ENCODE measurements at regions not wholly inside any gene's neighbourhood (a gene's known extent, or its start where the extent isn't known, plus 50 kb on each side); places are given as distances from the start of the nearest gene placed in this dataset.

DNA sequence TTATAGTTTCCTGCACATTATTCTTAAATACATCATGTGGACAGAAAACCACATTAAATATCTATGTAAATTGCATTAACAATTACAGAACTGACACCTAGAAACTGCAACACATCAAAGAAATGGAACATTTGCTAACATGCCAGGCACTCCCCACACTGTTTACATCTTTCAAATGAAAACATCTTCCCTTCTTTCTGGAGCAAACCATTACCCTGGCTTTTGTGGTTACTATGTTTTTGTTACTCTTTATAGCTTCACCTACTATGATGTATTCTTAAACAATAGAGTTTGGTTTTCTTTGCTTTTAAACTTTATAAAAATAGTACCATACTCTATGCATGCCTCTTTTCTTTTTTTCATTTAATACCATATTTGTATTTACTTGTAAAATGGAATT, 1894.5 kb upstream of the CELF4 start:
- peaks cover 3% of the 10 kb centered on the region for H3K27me3 Mint-ChIP-seq (ENCODE audit: insufficient read depth, low read depth)
- peaks cover 3% of the 10 kb centered on the region for H3K9me3 Mint-ChIP-seq
- no peak overlapping the region for H3K4me3 ChIP-seq
- H3K36me3 Mint-ChIP-seq: no peaks in the 10 kb centered on the region
- no peaks in the 10 kb centered on the region for H3K9me3 ChIP-seq (ENCODE audit: low read depth)
- H3K4me1 ChIP-seq: no peaks in the 10 kb centered on the region
- H3K4me1 Mint-ChIP-seq: no peaks in the 10 kb centered on the region
- H3K79me2 ChIP-seq (ENCODE audit: low read depth): no peaks in the 10 kb centered on the region
- H3K4me3 Mint-ChIP-seq: no peak overlapping the region
- no peak overlapping the region for H3K9ac ChIP-seq
- no peak overlapping the region for H3K27ac ChIP-seq
- no peaks in the 10 kb centered on the region for H4K20me1 ChIP-seq (ENCODE audit: low read depth)
- H3F3A ChIP-seq (ENCODE audit: low read depth): no peaks in the 10 kb centered on the region
- H3K4me2 ChIP-seq: no peak overlapping the region
- TF ChIP-seq EZH2phosphoT487 (IDR thresholded peaks at IDR 0.05) (no peak), EZH2 (IDR thresholded peaks at IDR 0.05) (no peak)
- TF ChIP-seq, protein P1, sequence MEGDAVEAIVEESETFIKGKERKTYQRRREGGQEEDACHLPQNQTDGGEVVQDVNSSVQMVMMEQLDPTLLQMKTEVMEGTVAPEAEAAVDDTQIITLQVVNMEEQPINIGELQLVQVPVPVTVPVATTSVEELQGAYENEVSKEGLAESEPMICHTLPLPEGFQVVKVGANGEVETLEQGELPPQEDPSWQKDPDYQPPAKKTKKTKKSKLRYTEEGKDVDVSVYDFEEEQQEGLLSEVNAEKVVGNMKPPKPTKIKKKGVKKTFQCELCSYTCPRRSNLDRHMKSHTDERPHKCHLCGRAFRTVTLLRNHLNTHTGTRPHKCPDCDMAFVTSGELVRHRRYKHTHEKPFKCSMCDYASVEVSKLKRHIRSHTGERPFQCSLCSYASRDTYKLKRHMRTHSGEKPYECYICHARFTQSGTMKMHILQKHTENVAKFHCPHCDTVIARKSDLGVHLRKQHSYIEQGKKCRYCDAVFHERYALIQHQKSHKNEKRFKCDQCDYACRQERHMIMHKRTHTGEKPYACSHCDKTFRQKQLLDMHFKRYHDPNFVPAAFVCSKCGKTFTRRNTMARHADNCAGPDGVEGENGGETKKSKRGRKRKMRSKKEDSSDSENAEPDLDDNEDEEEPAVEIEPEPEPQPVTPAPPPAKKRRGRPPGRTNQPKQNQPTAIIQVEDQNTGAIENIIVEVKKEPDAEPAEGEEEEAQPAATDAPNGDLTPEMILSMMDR (IDR thresholded peaks at IDR 0.05): no peak
- no peak overlapping the region for H3K27ac Mint-ChIP-seq
- no peak overlapping the region for H2AFZ ChIP-seq (replicated peaks)
- H3K36me3 ChIP-seq: no peaks in the 10 kb centered on the region
- DNase-seq (ENCODE audit: low spot score): no peak
- H3K27me3 ChIP-seq: no peaks in the 10 kb centered on the region

DNA sequence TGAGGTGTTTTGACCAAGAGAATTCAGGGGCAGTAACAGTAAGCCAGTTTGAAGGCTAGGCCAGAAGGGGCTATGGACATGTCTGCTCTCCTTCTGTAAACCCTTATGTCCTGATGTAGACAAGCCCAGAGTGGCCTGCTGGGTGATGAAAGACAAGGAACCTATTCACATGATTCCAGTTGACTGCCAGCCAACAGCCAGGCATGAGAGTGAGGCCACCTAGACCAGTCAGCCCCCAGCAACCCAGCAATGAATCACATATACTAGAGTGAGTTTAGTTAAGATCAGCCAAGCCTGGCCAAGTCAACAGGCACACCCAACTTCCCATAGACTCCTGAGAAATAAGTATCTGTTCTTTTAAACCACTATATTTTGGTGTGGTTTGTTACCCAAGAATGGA, 1889.7 kb upstream of the CELF4 start:
- no peaks in the 10 kb centered on the region for H3K4me1 Mint-ChIP-seq
- no peak overlapping the region for H2AFZ ChIP-seq (replicated peaks)
- no peaks in the 10 kb centered on the region for H3K79me2 ChIP-seq (ENCODE audit: low read depth)
- no peaks in the 10 kb centered on the region for H3K36me3 Mint-ChIP-seq
- H3K27ac ChIP-seq: no peak overlapping the region
- H3K9me3 ChIP-seq (ENCODE audit: low read depth): no peaks in the 10 kb centered on the region
- H3K9me3 Mint-ChIP-seq: no peaks in the 10 kb centered on the region
- H3K4me3 Mint-ChIP-seq: no peak overlapping the region
- no peak overlapping the region for H3K9ac ChIP-seq
- no peaks in the 10 kb centered on the region for H4K20me1 ChIP-seq (ENCODE audit: low read depth)
- H3K27me3 ChIP-seq: no peaks in the 10 kb centered on the region
- no peak for DNase-seq (ENCODE audit: low spot score)
- no peak overlapping the region for H3K4me3 ChIP-seq
- peaks cover 4% of the 10 kb centered on the region for H3K4me1 ChIP-seq
- no peak overlapping the region for H3K27ac Mint-ChIP-seq
- H3K27me3 Mint-ChIP-seq (ENCODE audit: insufficient read depth, low read depth): peaks cover 3% of the 10 kb centered on the region
- no peaks in the 10 kb centered on the region for H3K36me3 ChIP-seq
- TF ChIP-seq, protein P1 (IDR thresholded peaks at IDR 0.05): no peak
- no peak for TF ChIP-seq EZH2phosphoT487 (IDR thresholded peaks at IDR 0.05)
- TF ChIP-seq EZH2 (IDR thresholded peaks at IDR 0.05): no peak
- H3K4me2 ChIP-seq: no peak overlapping the region
- H3F3A ChIP-seq (ENCODE audit: low read depth): no peaks in the 10 kb centered on the region

DNA sequence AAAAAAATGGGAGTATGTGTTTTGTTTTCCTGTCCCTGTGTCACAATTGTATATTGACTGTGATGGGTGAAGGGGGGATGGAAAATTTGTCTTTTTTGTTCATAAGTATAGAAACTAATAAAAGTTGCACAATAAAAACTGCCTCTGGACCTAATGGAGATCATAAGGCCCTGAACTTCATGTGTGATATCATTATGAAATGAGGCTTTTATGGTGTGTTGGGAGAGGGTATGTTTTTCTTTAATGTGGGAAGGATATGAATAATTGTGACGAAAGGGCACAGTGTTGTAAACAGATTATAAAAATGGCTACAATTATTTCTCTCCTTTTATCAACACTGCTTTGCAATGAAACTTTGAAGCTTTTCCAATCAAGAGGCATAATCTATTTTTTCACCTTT, 1889.3 kb upstream of the CELF4 start:
- Mint-ChIP-seq H3K4me1 (no peaks in the 10 kb centered on the region), H3K27me3 (ENCODE audit: insufficient read depth, low read depth) (peaks cover 3% of the 10 kb centered on the region), H3K4me3 (no peak overlapping the region)

More for the DNA sequence above, 1889.3 kb upstream of the CELF4 start:
- Histone ChIP-seq H3K9me3 (ENCODE audit: low read depth) (no peaks in the 10 kb centered on the region), H3K79me2 (ENCODE audit: low read depth) (no peaks in the 10 kb centered on the region), H3K36me3 (no peaks in the 10 kb centered on the region), H4K20me1 (ENCODE audit: low read depth) (no peaks in the 10 kb centered on the region), H2AFZ (replicated peaks) (no peak overlapping the region), H3K4me2 (no peak overlapping the region), H3K4me3 (no peak overlapping the region), H3K27ac (no peak overlapping the region), H3K9ac (no peak overlapping the region), H3K4me1 (peaks cover 4% of the 10 kb centered on the region), H3F3A (ENCODE audit: low read depth) (no peaks in the 10 kb centered on the region), H3K27me3 (no peaks in the 10 kb centered on the region)
- H3K27ac Mint-ChIP-seq: no peak overlapping the region
- no peaks in the 10 kb centered on the region for H3K36me3 Mint-ChIP-seq
- TF ChIP-seq EZH2phosphoT487 (IDR thresholded peaks at IDR 0.05) (no peak), EZH2 (IDR thresholded peaks at IDR 0.05) (no peak)
- TF ChIP-seq, protein P1 (IDR thresholded peaks at IDR 0.05): no peak
- no peaks in the 10 kb centered on the region for H3K9me3 Mint-ChIP-seq
- DNase-seq (ENCODE audit: low spot score): no peak
